ENCODE measurements at regions not wholly inside any gene's neighbourhood (a gene's known extent, or its start where the extent isn't known, plus 50 kb on each side); places are given as distances from the start of the nearest gene placed in this dataset.
"Not testable (repeated sequence)": the region's sequence is repeated elsewhere in the genome, so short reads cannot be mapped to it uniquely, and the experiment has no call there.

DNA sequence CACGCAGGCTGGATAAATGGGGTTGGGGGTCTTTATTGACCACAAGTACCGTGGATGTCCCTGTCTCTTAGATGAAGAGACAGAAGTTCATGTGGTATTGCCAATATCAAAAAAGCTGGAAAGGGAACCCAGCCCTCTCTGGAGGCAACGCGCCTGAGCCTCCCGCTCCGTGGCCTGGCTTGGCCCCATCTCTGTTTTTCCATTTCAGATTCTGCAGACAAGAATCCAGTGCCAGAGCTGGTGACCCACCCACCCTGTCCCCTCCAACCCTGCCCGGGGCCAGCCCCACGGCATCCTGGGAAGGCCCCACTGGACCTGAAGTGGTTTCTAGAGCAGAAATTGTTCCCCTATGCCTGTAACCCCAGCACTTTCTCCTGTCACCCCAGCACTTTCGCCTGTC is 57.7 kb downstream of the PTPRS start:
- peaks cover 27% of the 10 kb centered on the region for H4K20me1 ChIP-seq (ENCODE audit: insufficient read depth)
- H3K9me2 ChIP-seq (ENCODE audit: insufficient read depth, low read length), result no peaks in the 10 kb centered on the region
- no peak overlapping the region for H3K27ac ChIP-seq (ENCODE audit: low read length)
- no peaks in the 10 kb centered on the region for H3K27me3 ChIP-seq (ENCODE audit: insufficient read depth, low read depth, low read length)
- no peaks in the 10 kb centered on the region for H3F3A ChIP-seq (ENCODE audit: insufficient read depth, low read length, poor library complexity, severe bottlenecking)
- TF ChIP-seq RAD21 (conservative IDR thresholded peaks at IDR 0.05) (no peak), POLR2AphosphoS5 (IDR thresholded peaks at IDR 0.05) (no peak), SMC3 (conservative IDR thresholded peaks at IDR 0.05; ENCODE audit: poor library complexity) (no peak), TAF1 (IDR thresholded peaks at IDR 0.05; ENCODE audit: low read depth) (no peak), EZH2 (IDR thresholded peaks at IDR 0.05; ENCODE audit: borderline replicate concordance, insufficient read depth, low read length, poor library complexity, severe bottlenecking) (no peak), EP300 (conservative IDR thresholded peaks at IDR 0.05; ENCODE audit: poor library complexity, severe bottlenecking) (no peak), MXI1 (conservative IDR thresholded peaks at IDR 0.05; ENCODE audit: poor library complexity, severe bottlenecking) (no peak)
- TF ChIP-seq, protein P1, sequence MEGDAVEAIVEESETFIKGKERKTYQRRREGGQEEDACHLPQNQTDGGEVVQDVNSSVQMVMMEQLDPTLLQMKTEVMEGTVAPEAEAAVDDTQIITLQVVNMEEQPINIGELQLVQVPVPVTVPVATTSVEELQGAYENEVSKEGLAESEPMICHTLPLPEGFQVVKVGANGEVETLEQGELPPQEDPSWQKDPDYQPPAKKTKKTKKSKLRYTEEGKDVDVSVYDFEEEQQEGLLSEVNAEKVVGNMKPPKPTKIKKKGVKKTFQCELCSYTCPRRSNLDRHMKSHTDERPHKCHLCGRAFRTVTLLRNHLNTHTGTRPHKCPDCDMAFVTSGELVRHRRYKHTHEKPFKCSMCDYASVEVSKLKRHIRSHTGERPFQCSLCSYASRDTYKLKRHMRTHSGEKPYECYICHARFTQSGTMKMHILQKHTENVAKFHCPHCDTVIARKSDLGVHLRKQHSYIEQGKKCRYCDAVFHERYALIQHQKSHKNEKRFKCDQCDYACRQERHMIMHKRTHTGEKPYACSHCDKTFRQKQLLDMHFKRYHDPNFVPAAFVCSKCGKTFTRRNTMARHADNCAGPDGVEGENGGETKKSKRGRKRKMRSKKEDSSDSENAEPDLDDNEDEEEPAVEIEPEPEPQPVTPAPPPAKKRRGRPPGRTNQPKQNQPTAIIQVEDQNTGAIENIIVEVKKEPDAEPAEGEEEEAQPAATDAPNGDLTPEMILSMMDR (IDR thresholded peaks at IDR 0.05; ENCODE audit: poor library complexity, severe bottlenecking), result no peak
- TF ChIP-seq, protein P2, sequence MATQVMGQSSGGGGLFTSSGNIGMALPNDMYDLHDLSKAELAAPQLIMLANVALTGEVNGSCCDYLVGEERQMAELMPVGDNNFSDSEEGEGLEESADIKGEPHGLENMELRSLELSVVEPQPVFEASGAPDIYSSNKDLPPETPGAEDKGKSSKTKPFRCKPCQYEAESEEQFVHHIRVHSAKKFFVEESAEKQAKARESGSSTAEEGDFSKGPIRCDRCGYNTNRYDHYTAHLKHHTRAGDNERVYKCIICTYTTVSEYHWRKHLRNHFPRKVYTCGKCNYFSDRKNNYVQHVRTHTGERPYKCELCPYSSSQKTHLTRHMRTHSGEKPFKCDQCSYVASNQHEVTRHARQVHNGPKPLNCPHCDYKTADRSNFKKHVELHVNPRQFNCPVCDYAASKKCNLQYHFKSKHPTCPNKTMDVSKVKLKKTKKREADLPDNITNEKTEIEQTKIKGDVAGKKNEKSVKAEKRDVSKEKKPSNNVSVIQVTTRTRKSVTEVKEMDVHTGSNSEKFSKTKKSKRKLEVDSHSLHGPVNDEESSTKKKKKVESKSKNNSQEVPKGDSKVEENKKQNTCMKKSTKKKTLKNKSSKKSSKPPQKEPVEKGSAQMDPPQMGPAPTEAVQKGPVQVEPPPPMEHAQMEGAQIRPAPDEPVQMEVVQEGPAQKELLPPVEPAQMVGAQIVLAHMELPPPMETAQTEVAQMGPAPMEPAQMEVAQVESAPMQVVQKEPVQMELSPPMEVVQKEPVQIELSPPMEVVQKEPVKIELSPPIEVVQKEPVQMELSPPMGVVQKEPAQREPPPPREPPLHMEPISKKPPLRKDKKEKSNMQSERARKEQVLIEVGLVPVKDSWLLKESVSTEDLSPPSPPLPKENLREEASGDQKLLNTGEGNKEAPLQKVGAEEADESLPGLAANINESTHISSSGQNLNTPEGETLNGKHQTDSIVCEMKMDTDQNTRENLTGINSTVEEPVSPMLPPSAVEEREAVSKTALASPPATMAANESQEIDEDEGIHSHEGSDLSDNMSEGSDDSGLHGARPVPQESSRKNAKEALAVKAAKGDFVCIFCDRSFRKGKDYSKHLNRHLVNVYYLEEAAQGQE (IDR thresholded peaks at IDR 0.05; ENCODE audit: borderline replicate concordance), result no peak
- no peak overlapping the region for H3K4me2 ChIP-seq (ENCODE audit: low read length)
- H3K9me3 ChIP-seq (ENCODE audit: low read length), result no peaks in the 10 kb centered on the region
- H3K4me3 ChIP-seq (ENCODE audit: low read length), result no peak overlapping the region
- no peak overlapping the region for H2AFZ ChIP-seq (ENCODE audit: low read depth, low read length)
- peaks cover 16% of the 10 kb centered on the region for H3K79me2 ChIP-seq (replicated peaks; ENCODE audit: insufficient read depth, low read length)
- no peak overlapping the region for H3K9ac ChIP-seq (ENCODE audit: low read length)
- H3K36me3 ChIP-seq (ENCODE audit: insufficient read depth, low read length), result no peaks in the 10 kb centered on the region

DNA sequence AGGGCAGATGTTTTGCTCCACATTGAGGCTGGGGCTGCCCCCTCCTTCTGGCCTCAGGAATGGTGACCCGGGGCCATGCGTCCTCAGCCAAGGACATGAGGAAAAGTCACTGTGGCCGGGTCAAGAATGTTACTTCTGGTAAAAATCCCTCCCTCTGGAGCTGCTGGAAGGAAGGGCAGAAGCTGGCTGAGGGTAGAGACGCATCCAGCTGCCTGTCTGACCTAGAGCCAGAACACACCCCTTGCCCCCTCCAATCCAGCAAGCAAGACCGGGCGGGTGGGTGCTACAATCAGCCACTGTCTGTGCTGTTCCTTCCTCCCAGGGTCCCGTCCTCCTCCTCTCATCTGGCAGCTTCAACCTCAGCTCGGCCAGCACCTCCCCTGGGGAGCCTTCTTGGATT is 59.0 kb downstream of the PTPRS start:
- no peak overlapping the region for H3K27ac ChIP-seq (ENCODE audit: low read length)
- peaks cover 14% of the 10 kb centered on the region for H4K20me1 ChIP-seq (ENCODE audit: insufficient read depth)
- H3K79me2 ChIP-seq (replicated peaks; ENCODE audit: insufficient read depth, low read length), result peaks cover 3% of the 10 kb centered on the region
- TF ChIP-seq EP300 (conservative IDR thresholded peaks at IDR 0.05; ENCODE audit: poor library complexity, severe bottlenecking), result no peak
- TF ChIP-seq TAF1 (IDR thresholded peaks at IDR 0.05; ENCODE audit: low read depth), result no peak
- no peak for TF ChIP-seq MXI1 (conservative IDR thresholded peaks at IDR 0.05; ENCODE audit: poor library complexity, severe bottlenecking)
- TF ChIP-seq EZH2 (IDR thresholded peaks at IDR 0.05; ENCODE audit: borderline replicate concordance, insufficient read depth, low read length, poor library complexity, severe bottlenecking), result no peak
- TF ChIP-seq, protein P1 (IDR thresholded peaks at IDR 0.05; ENCODE audit: poor library complexity, severe bottlenecking), result no peak
- no peak for TF ChIP-seq RAD21 (conservative IDR thresholded peaks at IDR 0.05)
- no peak for TF ChIP-seq POLR2AphosphoS5 (IDR thresholded peaks at IDR 0.05)
- no peak for TF ChIP-seq SMC3 (conservative IDR thresholded peaks at IDR 0.05; ENCODE audit: poor library complexity)
- no peak overlapping the region for H2AFZ ChIP-seq (ENCODE audit: low read depth, low read length)
- H3K4me3 ChIP-seq (ENCODE audit: low read length), result no peak overlapping the region
- no peaks in the 10 kb centered on the region for H3K36me3 ChIP-seq (ENCODE audit: insufficient read depth, low read length)
- no peak overlapping the region for H3K4me2 ChIP-seq (ENCODE audit: low read length)
- no peaks in the 10 kb centered on the region for H3K9me3 ChIP-seq (ENCODE audit: low read length)
- no peaks in the 10 kb centered on the region for H3K9me2 ChIP-seq (ENCODE audit: insufficient read depth, low read length)
- no peak overlapping the region for H3K9ac ChIP-seq (ENCODE audit: low read length)
- H3K27me3 ChIP-seq (ENCODE audit: insufficient read depth, low read depth, low read length), result no peaks in the 10 kb centered on the region
- no peaks in the 10 kb centered on the region for H3F3A ChIP-seq (ENCODE audit: insufficient read depth, low read length, poor library complexity, severe bottlenecking)

DNA sequence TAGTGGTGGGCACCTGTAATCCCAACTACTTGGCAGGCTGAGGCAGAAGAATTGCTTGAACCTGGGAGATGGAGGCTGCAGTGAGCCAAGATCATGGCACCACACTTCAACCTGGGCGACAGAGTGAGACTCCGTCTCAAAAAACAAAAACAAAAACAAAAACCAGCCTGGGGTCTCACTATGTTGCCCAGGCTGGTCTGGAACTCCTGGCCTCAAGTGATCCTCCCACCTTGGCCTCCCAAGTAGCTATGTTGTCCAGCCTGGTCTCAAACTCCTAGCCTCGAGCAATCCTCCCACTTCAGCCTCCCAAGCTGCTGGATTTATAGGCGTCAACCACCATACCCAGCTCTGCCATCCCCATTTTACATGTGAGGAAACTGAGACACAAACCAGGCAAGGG is 64.9 kb downstream of the PTPRS start:
- peaks cover 12% of the 10 kb centered on the region for H3K36me3 ChIP-seq (ENCODE audit: insufficient read depth, low read length)
- not testable (repeated sequence) for H3K9me3 ChIP-seq (ENCODE audit: low read length); H3K4me2 ChIP-seq (ENCODE audit: low read length); H4K20me1 ChIP-seq (ENCODE audit: insufficient read depth); H3K27me3 ChIP-seq (ENCODE audit: insufficient read depth, low read depth, low read length); H3K9ac ChIP-seq (ENCODE audit: low read length); H3F3A ChIP-seq (ENCODE audit: insufficient read depth, low read length, poor library complexity, severe bottlenecking); H3K4me3 ChIP-seq (ENCODE audit: low read length); H2AFZ ChIP-seq (ENCODE audit: low read depth, low read length); H3K27ac ChIP-seq (ENCODE audit: low read length); H3K9me2 ChIP-seq (ENCODE audit: insufficient read depth, low read length)
- peaks cover 13% of the 10 kb centered on the region for H3K79me2 ChIP-seq (replicated peaks; ENCODE audit: insufficient read depth, low read length)
